GM18873 (cell line): ENCODE measurements at regions not wholly inside any gene's neighbourhood (a gene's known extent, or its start where the extent isn't known, plus 50 kb on each side); places are given as distances from the start of the nearest gene placed in this dataset.
"Not testable (repeated sequence)": the region's sequence is repeated elsewhere in the genome, so short reads cannot be mapped to it uniquely, and the experiment has no call there.

Source experiments
- ATAC-seq: cut with Tn5 transposase; IDR thresholded peaks from one replicate; pipeline ENCODE4 v1.9.1; 2021; ENCODE audit warnings: mild to moderate bottlenecking, moderate library complexity, moderate number of reproducible peaks; ENCODE audit not compliant: unreplicated experiment, low FRiP score

- ATAC-seq = no peak
Measured at GRCh38 chr2:80968450-80968849, 663.9 kb upstream of the LRRTM1 start.

- no peak for ATAC-seq
Measured at GRCh38 chr2:80947601-80948130, 643.1 kb upstream of the LRRTM1 start.

GRCh38 chr2:80943487-80943886 lies 638.9 kb upstream of the LRRTM1 start:
- no peak for ATAC-seq

- ATAC-seq = no peak
Measured at GRCh38 chr2:80942766-80943165, 638.2 kb upstream of the LRRTM1 start.

- no peak for ATAC-seq
Measured at GRCh38 chr2:80938463-80938862, 633.9 kb upstream of the LRRTM1 start.

- not testable (repeated sequence) for ATAC-seq
Measured at GRCh38 chr2:80931820-80932219, 627.3 kb upstream of the LRRTM1 start.

- no peak for ATAC-seq
Measured at GRCh38 chr2:80930777-80931176, 626.2 kb upstream of the LRRTM1 start.

GRCh38 chr2:80926168-80926567 lies 621.6 kb upstream of the LRRTM1 start:
- no peak for ATAC-seq

- no peak for ATAC-seq
Measured at GRCh38 chr2:80896576-80896975, 592.0 kb upstream of the LRRTM1 start.

- ATAC-seq = no peak
Measured at GRCh38 chr2:80894486-80894885, 589.9 kb upstream of the LRRTM1 start.

- ATAC-seq = no peak
Measured at GRCh38 chr2:80893711-80894110, 589.2 kb upstream of the LRRTM1 start.

GRCh38 chr2:80889009-80889408 lies 584.5 kb upstream of the LRRTM1 start:
- ATAC-seq = no peak

GRCh38 chr2:80887841-80888378 lies 583.4 kb upstream of the LRRTM1 start:
- no peak for ATAC-seq

- ATAC-seq = no peak
Measured at GRCh38 chr2:80874374-80874773, 569.8 kb upstream of the LRRTM1 start.

GRCh38 chr2:80869858-80870438 lies 565.4 kb upstream of the LRRTM1 start:
- ATAC-seq = no peak

- no peak for ATAC-seq
Measured at GRCh38 chr2:80863147-80863714, 558.7 kb upstream of the LRRTM1 start.

GRCh38 chr2:80858965-80859364 lies 554.4 kb upstream of the LRRTM1 start:
- ATAC-seq = no peak

GRCh38 chr2:80856227-80856626 lies 551.7 kb upstream of the LRRTM1 start:
- ATAC-seq = no peak

- ATAC-seq = no peak
Measured at GRCh38 chr2:80854831-80855230, 550.3 kb upstream of the LRRTM1 start.

GRCh38 chr2:80852808-80853139 lies 548.2 kb upstream of the LRRTM1 start:
- no peak for ATAC-seq

GRCh38 chr2:80852079-80852807 lies 547.7 kb upstream of the LRRTM1 start:
- ATAC-seq = no peak

GRCh38 chr2:80830891-80831290 lies 526.3 kb upstream of the LRRTM1 start:
- ATAC-seq = no peak
